AML-193 (cell line): ENCODE measurements at regions not wholly inside any gene's neighbourhood (a gene's known extent, or its start where the extent isn't known, plus 50 kb on each side); places are given as distances from the start of the nearest gene placed in this dataset.

Experiments
- DNase-seq, 2 experiments: peaks; one replicate each; lab custom pipeline; 2025; lab: John Stamatoyannopoulos, UW

DNA sequence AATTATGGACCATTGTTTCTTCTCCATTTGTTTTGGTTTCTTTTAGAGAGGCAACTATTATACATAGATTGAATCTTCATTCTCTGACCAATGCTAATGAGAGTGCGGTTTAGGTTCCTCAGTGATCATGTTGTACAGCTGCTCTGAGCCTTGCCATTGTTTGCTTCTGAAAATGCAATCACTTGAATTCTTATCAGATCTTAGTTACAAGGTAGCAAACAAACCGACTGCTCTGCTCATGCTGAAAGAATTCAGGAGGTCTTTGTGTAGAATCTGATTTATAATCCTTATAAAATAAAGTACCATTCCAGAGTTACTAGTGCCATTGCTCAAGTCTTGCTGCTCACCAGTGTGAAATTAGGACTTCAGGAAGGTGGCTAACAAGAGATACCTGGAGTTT lies 569.1 kb upstream of the ID4 start:
- no peak for DNase-seq

DNA sequence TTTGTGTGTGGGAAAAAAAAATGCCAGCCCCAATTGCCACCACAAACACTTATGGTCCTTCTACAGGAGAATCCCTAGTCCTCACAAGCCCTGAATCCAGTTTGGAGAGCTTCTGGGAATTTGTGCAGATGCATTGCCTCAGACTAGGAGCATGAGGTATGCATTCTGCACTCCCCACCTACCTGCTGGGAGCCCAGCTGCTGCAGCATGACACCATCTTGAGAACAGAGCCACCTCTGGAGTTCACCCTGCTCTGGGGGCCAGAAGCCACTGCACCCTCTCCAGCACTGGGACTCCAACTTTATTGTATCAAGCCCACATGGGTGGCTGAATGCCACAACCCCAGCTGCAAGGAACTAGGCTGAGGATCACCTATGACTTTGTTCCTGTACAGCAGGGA lies 568.5 kb upstream of the ID4 start:
- DNase-seq, result no peak

GRCh38 chr6:19269341-19269898 lies 567.8 kb upstream of the ID4 start:
- no peak for DNase-seq

DNA sequence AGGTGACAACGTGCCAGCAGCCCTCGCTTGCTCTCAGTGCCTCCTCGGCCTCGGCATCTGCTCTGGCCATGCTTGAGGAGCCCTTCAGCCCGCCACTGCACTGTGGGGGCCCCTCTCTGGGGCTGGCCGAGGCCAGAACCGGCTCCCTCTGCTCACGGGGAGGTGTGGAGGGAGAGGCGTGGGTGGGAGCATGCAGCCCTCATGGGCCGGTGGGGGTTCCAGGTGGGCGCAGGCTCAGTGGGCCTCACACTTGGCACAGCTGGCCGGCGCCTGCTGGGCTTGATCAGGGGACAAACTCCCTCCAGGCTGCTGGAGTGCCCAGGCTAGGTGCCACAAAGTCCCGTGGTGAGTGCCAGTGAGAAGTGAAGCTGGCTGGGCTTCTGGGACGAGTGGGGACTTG lies 566.6 kb upstream of the ID4 start:
- DNase-seq, result no peak

GRCh38 chr6:19279273-19279684 lies 557.9 kb upstream of the ID4 start:
- DNase-seq, result no peak

GRCh38 chr6:19287928-19288327 lies 549.2 kb upstream of the ID4 start:
- DNase-seq, result no peak

- DNase-seq, result no peak
Observed at GRCh38 chr6:19289457-19289856, 547.7 kb upstream of the ID4 start.

GRCh38 chr6:19297880-19298279 lies 539.3 kb upstream of the ID4 start:
- DNase-seq, result no peak

DNA sequence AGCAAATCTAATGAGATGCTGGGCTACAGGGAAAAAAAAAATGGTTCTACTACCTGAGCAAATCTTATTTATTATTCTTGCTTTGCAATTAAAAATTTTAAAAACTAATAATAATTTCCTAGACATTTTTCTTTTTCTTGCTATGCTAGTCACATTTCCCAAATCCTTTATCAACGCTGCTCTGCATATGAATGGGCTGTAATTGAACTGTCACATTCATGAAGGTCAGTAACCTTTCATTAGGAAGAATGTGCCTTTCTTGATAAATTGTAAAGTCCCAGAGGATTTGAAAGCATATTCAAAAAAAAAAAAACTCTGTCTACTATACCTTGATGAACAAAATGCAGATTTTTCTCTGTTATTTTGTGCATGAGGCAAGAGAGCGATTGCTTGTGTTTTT lies 538.7 kb upstream of the ID4 start:
- no peak for DNase-seq

DNA sequence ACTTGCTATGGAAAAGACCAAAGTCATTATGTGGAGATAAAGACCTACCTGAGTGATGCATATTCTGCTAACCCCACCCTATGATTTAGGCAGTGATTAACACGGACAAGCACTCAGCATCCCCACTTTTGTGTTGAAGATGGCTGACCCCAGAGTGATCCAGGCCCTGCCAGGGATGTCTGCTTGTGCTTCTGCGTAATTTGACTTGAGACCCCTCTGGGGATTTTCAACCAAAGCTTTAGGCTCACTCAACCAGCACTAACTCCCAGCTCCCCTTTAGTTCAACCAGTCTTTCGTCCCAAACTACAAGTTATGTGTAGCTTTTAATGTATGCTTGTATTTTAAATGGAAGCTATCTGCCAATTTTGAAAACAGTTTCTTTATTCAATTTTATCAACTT lies 538.0 kb upstream of the ID4 start:
- no peak for DNase-seq

GRCh38 chr6:19301980-19302379 lies 535.2 kb upstream of the ID4 start:
- no peak for DNase-seq

- no peak for DNase-seq
Observed at GRCh38 chr6:19303383-19303782, 533.8 kb upstream of the ID4 start.

- no peak for DNase-seq
Observed at GRCh38 chr6:19309661-19310060, 527.5 kb upstream of the ID4 start.

DNA sequence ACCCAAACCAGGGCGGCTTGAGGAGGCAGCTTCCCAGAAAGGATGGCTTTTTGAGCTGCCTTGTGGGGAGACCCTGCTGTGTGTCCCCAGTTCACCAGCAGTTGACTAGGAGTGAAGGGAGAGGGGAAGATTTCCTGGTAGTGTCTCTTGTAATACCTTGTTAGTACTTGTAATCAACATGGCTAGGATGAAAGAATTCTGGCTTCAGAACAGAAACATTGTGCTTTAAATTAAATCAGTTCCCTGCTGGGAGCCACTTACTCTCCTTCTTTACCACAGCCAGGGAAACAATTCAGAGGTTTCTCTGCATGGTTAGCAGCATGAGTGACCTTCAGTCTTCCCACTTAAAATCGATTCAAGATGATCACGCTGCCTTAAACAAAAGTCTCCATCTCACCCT lies 525.4 kb upstream of the ID4 start:
- no peak for DNase-seq

DNA sequence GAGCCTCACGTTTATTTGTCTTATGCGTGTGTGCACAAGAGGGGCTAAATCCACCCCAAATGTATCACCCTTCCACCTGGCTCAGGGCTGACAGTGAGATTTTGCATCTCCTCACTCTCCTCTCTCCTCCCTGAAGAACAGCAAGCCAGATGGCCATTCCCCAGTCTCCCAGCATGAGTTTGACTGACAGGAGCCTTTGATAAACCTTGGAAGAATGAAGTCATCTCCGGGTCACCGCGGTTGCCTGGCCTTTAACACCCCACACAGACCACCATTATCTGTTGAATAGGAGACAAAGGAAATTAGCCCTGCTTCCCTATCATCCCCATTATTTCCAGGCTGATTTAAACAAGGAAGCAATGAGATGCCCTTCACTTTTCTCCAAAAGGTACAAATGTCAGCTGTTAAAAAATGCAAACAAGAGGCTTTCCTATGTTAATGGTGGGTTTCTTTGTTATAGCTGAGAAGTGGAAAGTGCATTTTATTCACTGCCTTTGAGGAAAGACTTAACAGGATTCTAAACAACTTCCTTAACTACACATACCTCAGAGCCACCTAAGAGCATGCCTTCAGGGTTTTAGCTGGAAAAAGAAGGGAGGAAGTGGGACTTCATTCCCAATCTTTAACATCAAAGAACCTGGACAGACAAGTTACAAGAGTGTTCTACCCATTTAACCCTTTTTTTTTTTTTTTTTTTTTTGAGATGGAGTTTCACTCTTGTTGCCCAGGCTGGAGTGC lies 524.8 kb upstream of the ID4 start:
- DNase-seq, result no peak

GRCh38 chr6:19317431-19317986 lies 519.7 kb upstream of the ID4 start:
- DNase-seq, result no peak

- no peak for DNase-seq
Observed at GRCh38 chr6:19319005-19319404, 518.2 kb upstream of the ID4 start.

- no peak for DNase-seq
Observed at GRCh38 chr6:19320111-19320581, 517.0 kb upstream of the ID4 start.

DNA sequence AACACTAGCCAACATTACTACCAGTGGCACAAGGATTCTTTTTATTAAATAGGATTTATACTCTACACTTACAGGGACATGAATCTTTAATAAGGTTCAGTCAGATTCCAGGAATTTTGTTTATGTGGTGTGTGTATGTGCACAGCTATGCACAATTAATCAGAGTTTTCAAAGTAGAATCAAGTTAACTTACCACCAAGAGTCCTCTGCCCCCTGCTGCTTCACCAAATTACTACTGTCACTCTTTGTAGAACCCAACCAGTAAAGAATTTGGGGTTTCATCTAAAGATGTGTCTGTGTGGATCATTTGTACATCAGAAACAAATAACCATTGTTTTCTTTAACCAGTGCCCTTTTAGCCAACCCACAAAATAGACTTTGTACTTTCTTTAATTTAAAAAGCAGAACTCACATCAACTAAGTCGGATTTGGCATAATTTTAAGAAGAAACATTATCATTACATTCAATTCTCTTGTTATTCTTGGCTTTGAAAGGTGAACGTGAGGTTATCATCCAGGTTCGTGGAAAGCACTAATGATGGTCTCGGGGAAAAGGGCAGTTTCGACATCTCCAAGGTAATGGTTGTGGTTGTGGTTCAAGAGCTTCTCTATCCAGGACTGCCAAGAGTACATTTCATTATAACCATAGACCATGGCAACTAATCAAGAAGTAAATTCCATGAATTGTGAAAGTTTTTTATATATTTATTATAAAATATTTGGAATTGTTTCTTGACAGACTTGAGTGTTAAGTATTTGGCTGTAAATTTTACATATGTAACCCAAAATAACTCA lies 514.3 kb upstream of the ID4 start:
- no peak for DNase-seq

GRCh38 chr6:19324376-19324775 lies 512.8 kb upstream of the ID4 start:
- DNase-seq, result no peak

- no peak for DNase-seq
Observed at GRCh38 chr6:19325335-19325789, 511.8 kb upstream of the ID4 start.

GRCh38 chr6:19327241-19327640 lies 509.9 kb upstream of the ID4 start:
- DNase-seq, result no peak

GRCh38 chr6:19327661-19328060 lies 509.5 kb upstream of the ID4 start:
- no peak for DNase-seq
